NT2/D1 (cell line): ENCODE measurements at regions not wholly inside any gene's neighbourhood (a gene's known extent, or its start where the extent isn't known, plus 50 kb on each side); places are given as distances from the start of the nearest gene placed in this dataset.

ENCODE experiments used
- DNase-seq: peaks from one replicate; pipeline ENCODE4 v3.0.0-alpha.2; 2011; ENCODE audit warnings: low read depth, low spot score
- H3K27me3 ChIP-seq: 2 replicates; pipeline ENCODE4 v1.6.0; 2011; ENCODE audit warnings: mild to moderate bottlenecking; ENCODE audit not compliant: insufficient read length, insufficient read depth
- H3K36me3 ChIP-seq: 2 replicates; pipeline ENCODE4 v1.6.1; 2011; ENCODE audit warnings: mild to moderate bottlenecking, low read length, mixed read lengths; ENCODE audit not compliant: insufficient read depth, insufficient read length
- H3K4me1 ChIP-seq: 2 replicates; pipeline ENCODE4 v1.5.1; 2011; ENCODE audit not compliant: insufficient read depth, insufficient read length
- H3K4me3 ChIP-seq: 2 replicates; pipeline ENCODE4 v1.5.1; 2011; ENCODE audit warnings: low read depth; ENCODE audit not compliant: insufficient read length
- H3K9ac ChIP-seq: 2 replicates; pipeline ENCODE4 v1.6.0; 2011; ENCODE audit warnings: low read depth; ENCODE audit not compliant: insufficient read length
- H3K9me3 ChIP-seq: 2 replicates; pipeline ENCODE4 v1.5.1; 2011; ENCODE audit warnings: mild to moderate bottlenecking, low read length; ENCODE audit not compliant: insufficient read depth
- SUZ12 ChIP-seq: IDR thresholded peaks from 2 replicates; pipeline ENCODE4 v1.6.1; 2011; ENCODE audit not compliant: insufficient read length, insufficient read depth; ENCODE audit errors: extremely low read depth
- YY1 ChIP-seq: IDR thresholded peaks from 2 replicates; pipeline ENCODE4 v1.6.1; 2011; ENCODE audit not compliant: insufficient read length, insufficient read depth
- ZNF274 ChIP-seq: IDR thresholded peaks from 2 replicates; pipeline ENCODE4 v1.6.1; 2011; ENCODE audit warnings: mild to moderate bottlenecking, low read depth, low read length

GRCh38 chr14:29220072-29220471 lies 453.5 kb downstream of the FOXG1 start:
- no peak for DNase-seq
- H3K4me1 ChIP-seq = no peaks in the 10 kb centered on the region
- H3K4me3 ChIP-seq = no peak overlapping the region
- H3K27me3 ChIP-seq = no peaks in the 10 kb centered on the region
- no peak overlapping the region for H3K9ac ChIP-seq
- TF ChIP-seq SUZ12 (no peak), YY1 (no peak), ZNF274 (no peak)
- H3K36me3 ChIP-seq = no peaks in the 10 kb centered on the region
- no peaks in the 10 kb centered on the region for H3K9me3 ChIP-seq

- no peak overlapping the region for H3K9ac ChIP-seq
- H3K27me3 ChIP-seq = no peaks in the 10 kb centered on the region
- TF ChIP-seq YY1 (no peak), SUZ12 (no peak), ZNF274 (no peak)
- no peaks in the 10 kb centered on the region for H3K9me3 ChIP-seq
- H3K36me3 ChIP-seq = no peaks in the 10 kb centered on the region
- no peaks in the 10 kb centered on the region for H3K4me1 ChIP-seq
- H3K4me3 ChIP-seq = no peak overlapping the region
- no peak for DNase-seq
These were observed 454.0 kb downstream of the FOXG1 start for GRCh38 chr14:29220566-29220965.

DNA sequence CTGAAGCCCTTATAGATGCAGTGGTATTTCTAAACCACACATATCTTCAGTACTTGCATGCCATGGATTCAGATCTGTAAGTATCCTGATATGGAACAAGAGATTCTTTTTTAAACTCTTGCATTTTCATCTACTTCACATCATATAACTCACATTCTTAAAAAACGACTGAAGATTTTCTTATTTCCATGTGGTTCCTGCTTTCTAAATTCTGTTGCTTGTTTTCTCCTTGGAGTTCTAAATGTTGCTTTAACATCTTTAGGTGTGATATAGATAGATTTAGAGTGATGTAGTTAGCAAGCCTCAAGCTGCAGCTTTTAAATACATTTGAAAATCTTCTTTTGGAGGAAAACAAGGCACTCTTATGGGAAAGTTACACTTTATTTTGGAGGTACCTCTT lies 455.4 kb downstream of the FOXG1 start:
- no peaks in the 10 kb centered on the region for H3K36me3 ChIP-seq
- H3K4me1 ChIP-seq = no peaks in the 10 kb centered on the region
- TF ChIP-seq YY1 (no peak), SUZ12 (no peak), ZNF274 (no peak)
- H3K9ac ChIP-seq = no peak overlapping the region
- no peaks in the 10 kb centered on the region for H3K9me3 ChIP-seq
- no peak for DNase-seq
- H3K4me3 ChIP-seq = no peak overlapping the region
- no peaks in the 10 kb centered on the region for H3K27me3 ChIP-seq

GRCh38 chr14:29222671-29223268 lies 456.2 kb downstream of the FOXG1 start:
- H3K27me3 ChIP-seq = no peaks in the 10 kb centered on the region
- no peaks in the 10 kb centered on the region for H3K36me3 ChIP-seq
- no peak overlapping the region for H3K9ac ChIP-seq
- no peak overlapping the region for H3K4me3 ChIP-seq
- TF ChIP-seq YY1 (no peak), ZNF274 (no peak), SUZ12 (no peak)
- no peak for DNase-seq
- no peaks in the 10 kb centered on the region for H3K4me1 ChIP-seq
- H3K9me3 ChIP-seq = no peaks in the 10 kb centered on the region

DNA sequence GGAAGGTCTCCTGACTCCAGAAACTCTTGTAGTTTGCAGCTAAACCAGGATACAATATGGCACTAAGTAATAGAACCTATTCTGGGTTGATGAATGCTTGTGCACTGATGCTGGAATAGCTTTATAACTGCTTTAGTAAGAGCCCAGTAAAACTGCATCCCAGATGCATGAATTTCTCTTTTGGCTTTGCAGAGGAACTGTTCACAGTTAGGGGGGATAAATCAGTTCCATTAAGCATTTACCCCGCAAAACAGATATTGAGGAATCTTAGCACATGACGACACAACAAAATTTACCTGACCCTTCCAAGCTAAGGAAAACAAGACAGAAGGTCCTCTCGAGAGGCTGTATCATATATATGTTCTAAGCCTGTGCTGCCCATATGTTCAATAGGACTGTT lies 457.4 kb downstream of the FOXG1 start:
- H3K4me3 ChIP-seq = no peak overlapping the region
- H3K9me3 ChIP-seq = no peaks in the 10 kb centered on the region
- H3K4me1 ChIP-seq = no peaks in the 10 kb centered on the region
- H3K36me3 ChIP-seq = no peaks in the 10 kb centered on the region
- no peak for TF ChIP-seq SUZ12
- TF ChIP-seq ZNF274 = no peak
- no peak for TF ChIP-seq YY1
- no peak for DNase-seq
- no peak overlapping the region for H3K9ac ChIP-seq
- no peaks in the 10 kb centered on the region for H3K27me3 ChIP-seq

DNA sequence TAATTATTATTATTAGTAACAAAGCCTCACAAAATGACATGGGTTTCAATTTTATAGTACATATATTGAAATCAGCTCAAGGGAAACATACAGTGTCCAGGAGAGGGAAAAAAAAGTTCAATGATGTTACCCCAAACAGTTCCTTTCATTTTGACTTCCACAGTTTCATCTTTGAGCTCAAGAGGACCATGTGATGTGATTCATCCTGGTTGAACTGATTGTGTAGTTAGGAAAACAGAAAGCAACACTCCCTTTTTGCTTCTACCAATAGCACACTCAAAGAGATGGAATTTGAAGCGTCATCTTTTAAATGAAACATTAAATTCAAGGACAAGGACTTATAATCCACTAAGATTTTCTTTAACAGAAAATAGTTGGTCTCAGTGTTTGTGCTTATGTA lies 461.0 kb downstream of the FOXG1 start:
- no peak for DNase-seq
- no peaks in the 10 kb centered on the region for H3K36me3 ChIP-seq

DNA sequence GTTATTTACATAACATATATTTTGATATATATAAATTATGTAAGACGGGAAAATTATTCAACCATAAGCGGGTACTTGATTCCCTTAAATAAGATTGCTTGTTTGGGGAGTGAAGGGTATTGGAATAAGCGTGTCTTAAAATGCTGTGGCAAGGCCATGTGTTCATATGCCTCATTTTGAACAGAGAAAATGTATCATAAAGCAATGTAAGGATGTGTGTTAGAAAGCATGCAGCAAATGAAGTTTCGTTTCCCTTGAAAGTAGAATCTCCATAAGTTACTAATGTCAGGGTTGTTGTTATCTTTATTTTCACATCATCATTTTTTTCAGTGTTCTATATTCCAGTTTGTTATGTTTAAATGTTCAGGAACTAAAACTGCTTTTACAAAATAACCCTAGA lies 465.6 kb downstream of the FOXG1 start:
- H3K4me1 ChIP-seq = no peaks in the 10 kb centered on the region
- H3K9ac ChIP-seq = no peak overlapping the region
- no peaks in the 10 kb centered on the region for H3K27me3 ChIP-seq
- no peaks in the 10 kb centered on the region for H3K9me3 ChIP-seq
- TF ChIP-seq SUZ12 (no peak), YY1 (no peak), ZNF274 (no peak)
- DNase-seq = no peak
- H3K36me3 ChIP-seq = no peaks in the 10 kb centered on the region
- no peak overlapping the region for H3K4me3 ChIP-seq

More for the DNA sequence above, 461.0 kb downstream of the FOXG1 start:
- H3K4me1 ChIP-seq = no peaks in the 10 kb centered on the region
- TF ChIP-seq ZNF274 (no peak), YY1 (no peak), SUZ12 (no peak)
- no peaks in the 10 kb centered on the region for H3K27me3 ChIP-seq
- no peaks in the 10 kb centered on the region for H3K9me3 ChIP-seq
- no peak overlapping the region for H3K9ac ChIP-seq
- H3K4me3 ChIP-seq = no peak overlapping the region

DNA sequence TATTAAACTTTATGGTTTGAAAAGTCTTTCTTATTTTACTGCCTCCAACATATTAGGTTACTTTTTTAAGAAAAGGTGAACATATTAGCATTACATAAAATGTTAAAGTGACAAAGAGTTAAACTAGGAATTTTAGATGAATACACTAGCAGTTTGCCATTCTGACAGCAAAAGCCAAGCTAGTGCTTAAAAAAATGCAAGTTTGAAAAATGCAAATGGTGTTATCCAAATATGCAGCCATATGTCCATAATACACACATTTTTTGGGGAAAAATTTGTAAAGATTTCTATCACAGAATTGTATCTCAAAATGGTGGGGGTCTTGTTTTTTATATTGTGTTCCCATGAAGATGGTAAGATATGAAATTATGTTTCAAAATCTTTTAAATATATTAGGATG lies 466.1 kb downstream of the FOXG1 start:
- no peak for TF ChIP-seq ZNF274
- no peak for TF ChIP-seq SUZ12
- TF ChIP-seq YY1 = no peak
- H3K4me3 ChIP-seq = no peak overlapping the region
- no peak overlapping the region for H3K9ac ChIP-seq
- no peaks in the 10 kb centered on the region for H3K36me3 ChIP-seq
- no peaks in the 10 kb centered on the region for H3K4me1 ChIP-seq
- H3K9me3 ChIP-seq = no peaks in the 10 kb centered on the region
- no peak for DNase-seq
- no peaks in the 10 kb centered on the region for H3K27me3 ChIP-seq
